NCI-H2107 treated with DMSO at 0.1 percent for 48 hours (cell line): ENCODE measurements at regions not wholly inside any gene's neighbourhood (a gene's known extent, or its start where the extent isn't known, plus 50 kb on each side); places are given as distances from the start of the nearest gene placed in this dataset.

Source experiments
- DNase-seq: peaks from one replicate; lab custom pipeline; 2025; ENCODE audit not compliant: unreplicated experiment; lab: John Stamatoyannopoulos, UW

GRCh38 chr9:10961883-10962282, 349.1 kb upstream of the PTPRD start:
- DNase-seq = no peak

- DNase-seq = no peak
Measured at GRCh38 chr9:10983251-10983650, 370.4 kb upstream of the PTPRD start.

- DNase-seq = no peak
Measured at GRCh38 chr9:10999646-11000045, 386.8 kb upstream of the PTPRD start.

- DNase-seq = no peak
Measured at GRCh38 chr9:11001546-11001945, 388.7 kb upstream of the PTPRD start.

GRCh38 chr9:11002705-11003104, 389.9 kb upstream of the PTPRD start:
- DNase-seq = no peak

DNA sequence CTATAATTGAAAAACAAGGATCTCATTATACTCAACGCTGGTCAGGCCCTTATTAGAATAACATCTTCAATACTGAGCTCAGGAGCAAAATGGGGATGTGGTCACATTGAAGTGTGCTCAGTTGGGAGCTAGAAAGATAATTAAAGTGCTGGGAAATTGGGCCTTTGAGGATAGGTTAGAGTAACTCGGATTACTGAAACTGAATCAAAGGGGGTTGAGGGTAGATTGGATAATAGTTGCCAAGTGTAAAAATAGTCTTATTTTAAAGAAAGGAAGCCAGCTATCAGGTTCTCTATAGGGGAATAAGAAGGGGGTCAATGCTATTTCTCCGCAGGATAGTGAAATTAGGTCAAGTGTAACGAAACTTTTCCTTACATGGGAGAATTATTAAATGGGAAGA, 391.0 kb upstream of the PTPRD start:
- DNase-seq = no peak

- no peak for DNase-seq
Measured at GRCh38 chr9:11011696-11012095, 398.9 kb upstream of the PTPRD start.

- DNase-seq = no peak
Measured at GRCh38 chr9:11016081-11016480, 403.3 kb upstream of the PTPRD start.

- no peak for DNase-seq
Measured at GRCh38 chr9:11023201-11023600, 410.4 kb upstream of the PTPRD start.

DNA sequence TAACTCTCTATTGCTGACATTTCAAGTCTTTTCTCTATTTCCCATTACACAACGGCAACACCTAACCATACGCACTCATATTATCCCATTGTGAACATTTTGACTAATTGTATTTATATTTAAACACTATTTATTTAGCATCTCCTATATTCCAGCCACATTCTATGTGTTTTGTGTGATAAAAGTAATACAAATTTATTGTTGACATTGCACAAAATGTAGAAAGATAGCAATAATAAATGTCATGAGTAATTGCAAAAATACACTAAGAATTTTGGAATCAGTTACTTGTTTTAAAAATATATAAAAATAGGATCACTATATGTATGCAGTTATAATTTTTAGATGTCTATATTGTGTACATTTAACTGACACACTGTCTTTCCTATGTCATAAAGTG, 413.0 kb upstream of the PTPRD start:
- DNase-seq = no peak

DNA sequence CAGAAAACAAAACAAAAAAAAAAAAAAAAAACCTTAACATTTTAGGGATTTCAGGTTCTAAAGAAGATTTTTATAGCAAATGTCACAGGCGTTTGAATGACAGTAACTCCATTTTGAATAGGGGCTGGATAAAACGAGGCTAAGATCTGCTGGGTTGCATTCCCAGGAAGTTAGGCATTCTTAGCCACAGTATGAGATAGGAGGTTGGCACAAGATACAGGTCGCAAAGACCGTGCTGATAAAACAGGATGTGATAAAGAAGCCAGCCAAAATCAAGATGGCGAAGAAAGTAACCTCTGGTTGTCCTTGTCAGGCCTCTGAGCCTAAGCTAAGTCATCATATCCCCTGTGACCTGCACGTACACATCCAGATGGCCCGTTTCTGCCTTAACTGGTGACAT, 425.6 kb upstream of the PTPRD start:
- DNase-seq = no peak

GRCh38 chr9:11039006-11039405, 426.2 kb upstream of the PTPRD start:
- DNase-seq = no peak

DNA sequence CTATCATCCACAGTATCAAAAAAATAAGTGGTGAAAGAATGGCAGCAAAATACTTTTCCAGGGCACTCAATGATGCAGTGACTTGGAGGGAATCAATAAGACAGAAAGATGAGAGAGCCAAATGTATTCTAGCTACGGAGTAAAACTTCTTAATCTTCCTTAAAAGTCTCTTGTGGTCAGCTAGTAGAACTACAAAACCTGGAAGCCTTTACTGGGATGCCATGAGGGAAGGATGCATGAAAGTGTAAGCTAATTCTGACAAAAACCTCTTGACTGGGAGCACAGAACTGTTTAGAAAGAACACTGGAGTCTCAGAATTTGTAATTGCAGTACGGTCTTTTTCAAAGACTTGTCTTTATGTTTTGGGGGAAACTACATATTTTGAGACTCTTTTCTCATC, 432.8 kb upstream of the PTPRD start:
- no peak for DNase-seq

DNA sequence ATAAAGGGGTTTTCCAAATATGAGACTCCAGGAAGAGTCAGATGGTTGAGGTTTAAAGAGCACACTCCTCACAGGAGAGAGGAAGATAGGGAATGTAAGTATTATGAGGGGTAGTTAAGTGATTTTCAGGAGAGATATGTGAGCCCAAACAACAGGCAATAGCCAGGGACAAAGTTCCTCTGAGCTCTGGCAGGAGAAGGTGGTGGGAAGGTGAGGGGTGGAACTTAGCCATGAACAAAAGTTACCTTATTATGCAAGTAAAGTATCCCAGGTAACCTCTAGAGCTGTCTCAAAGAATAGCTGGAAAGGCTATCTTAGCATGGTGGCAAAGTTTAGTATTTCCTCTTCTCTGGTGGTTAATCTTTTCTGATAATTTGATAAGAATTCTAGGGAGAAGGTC, 450.5 kb upstream of the PTPRD start:
- DNase-seq = no peak

DNA sequence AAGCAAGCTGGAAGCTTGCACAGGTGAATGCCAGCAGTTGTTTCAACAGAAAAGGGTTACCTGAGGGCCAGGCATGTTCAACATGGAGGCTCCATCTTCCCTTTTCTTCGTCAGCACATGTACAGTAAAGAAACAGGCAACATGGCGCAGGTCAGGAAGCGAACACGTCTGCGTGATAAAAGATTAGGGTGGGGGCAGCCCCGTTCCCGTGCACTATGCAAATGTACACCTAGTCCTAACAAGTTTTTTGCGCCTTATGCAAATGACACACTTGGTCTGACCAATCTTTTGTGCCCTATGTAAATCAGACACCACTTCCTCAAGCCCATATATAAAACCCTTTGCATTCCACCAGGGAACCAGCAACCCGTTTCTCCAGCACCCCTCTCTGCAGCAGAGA, 452.1 kb upstream of the PTPRD start:
- no peak for DNase-seq

DNA sequence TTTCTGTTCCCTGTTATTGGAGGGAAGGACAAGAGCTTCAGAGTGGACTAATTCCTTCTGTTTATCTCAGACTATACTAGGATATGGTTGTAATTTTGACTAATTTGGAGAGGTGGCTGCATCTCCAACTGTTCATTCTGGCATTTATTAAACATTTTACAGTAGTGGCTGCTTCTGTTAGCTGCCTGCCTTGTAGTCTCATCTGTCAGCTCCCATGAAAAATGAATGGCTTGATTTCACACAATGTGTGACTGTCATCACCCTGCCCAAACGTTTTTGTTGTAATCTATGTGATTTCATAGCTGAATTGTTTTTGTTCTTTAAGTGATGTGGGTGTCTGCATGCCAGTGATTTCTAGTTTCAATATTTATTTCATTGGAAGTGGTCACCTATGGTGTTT, 459.4 kb upstream of the PTPRD start:
- DNase-seq = no peak

GRCh38 chr9:11086561-11086960, 473.8 kb upstream of the PTPRD start:
- no peak for DNase-seq

- DNase-seq = no peak
Measured at GRCh38 chr9:11088821-11089374, 476.1 kb upstream of the PTPRD start.

- no peak for DNase-seq
Measured at GRCh38 chr9:11092974-11093373, 480.2 kb upstream of the PTPRD start.

GRCh38 chr9:11097020-11097419, 484.2 kb upstream of the PTPRD start:
- no peak for DNase-seq

GRCh38 chr9:11103525-11103924, 490.7 kb upstream of the PTPRD start:
- DNase-seq = peak; percentile 39

GRCh38 chr9:11107196-11107595, 494.4 kb upstream of the PTPRD start:
- DNase-seq = no peak

DNA sequence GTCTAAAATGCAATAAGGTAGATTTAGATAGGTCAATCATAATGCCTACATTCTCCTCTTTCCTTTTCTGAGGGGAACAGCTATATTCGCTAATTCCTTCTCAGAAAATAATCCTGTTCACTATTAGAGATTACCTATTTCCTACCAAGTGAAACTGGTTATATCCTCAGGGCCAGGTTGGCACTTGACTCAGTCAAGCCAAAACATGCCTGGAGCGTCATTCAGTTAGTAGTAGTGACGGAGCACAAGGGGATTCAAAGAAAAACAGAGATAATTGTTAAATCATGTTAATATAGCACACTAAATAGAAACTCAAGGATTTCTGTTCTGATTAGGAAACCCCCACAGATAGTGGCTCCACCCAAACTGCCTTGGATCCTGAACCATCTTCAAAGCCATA, 515.4 kb upstream of the PTPRD start:
- no peak for DNase-seq

GRCh38 chr9:11135851-11136250, 523.0 kb upstream of the PTPRD start:
- DNase-seq = no peak
